Gastrocnemius medialis (tissue), 4 donors: ENCODE measurements at regions not wholly inside any gene's neighbourhood (a gene's known extent, or its start where the extent isn't known, plus 50 kb on each side); places are given as distances from the start of the nearest gene placed in this dataset.

Experiments used
- POLR2A ChIP-seq, 2 donors: fragments of 450-650 bp; IDR thresholded peaks; one replicate each; pipeline ENCODE4 v1.6.1; 2017; ENCODE audit warnings: antibody characterized with exemption in 2 of 2, mild to moderate bottlenecking in 2 of 2, moderate library complexity in 2 of 2
- TF ChIP-seq, protein P1 (sequence below), 5 experiments: fragments of 450-650 bp in 3 of 5; fragments of 200-600 bp in 2 of 5; sonication (generic) in 2 of 5; IDR thresholded peaks in 4 of 5; conservative IDR thresholded peaks in 1 of 5; 1 replicate in 4 of 5; 2 replicates in 1 of 5; pipeline ENCODE4 v1.5.1; 2016 to 2019; ENCODE audit warnings: antibody characterized with exemption in 5 of 5, mild to moderate bottlenecking in 3 of 5, moderate library complexity in 3 of 5

DNA sequence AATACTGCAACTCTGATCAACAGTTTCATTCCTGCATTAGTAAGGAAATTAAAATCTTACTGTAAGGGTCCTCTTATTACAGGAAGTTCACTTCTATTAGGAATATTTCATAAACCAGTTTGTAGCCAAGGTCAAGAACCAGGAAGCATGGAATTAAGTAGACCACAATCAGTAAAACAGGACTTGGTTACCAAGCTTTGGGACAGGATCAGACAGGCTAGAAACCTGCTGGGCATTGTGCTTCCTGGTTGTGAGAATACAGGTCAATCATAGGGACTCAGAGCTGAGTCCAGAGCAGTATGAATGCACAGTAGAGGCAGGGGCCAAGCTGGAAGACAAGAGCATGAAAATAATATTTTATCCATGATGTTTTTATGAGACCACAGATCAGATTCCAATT is 248.0 kb downstream of the IKZF2 start:
- TF ChIP-seq, protein P1, sequence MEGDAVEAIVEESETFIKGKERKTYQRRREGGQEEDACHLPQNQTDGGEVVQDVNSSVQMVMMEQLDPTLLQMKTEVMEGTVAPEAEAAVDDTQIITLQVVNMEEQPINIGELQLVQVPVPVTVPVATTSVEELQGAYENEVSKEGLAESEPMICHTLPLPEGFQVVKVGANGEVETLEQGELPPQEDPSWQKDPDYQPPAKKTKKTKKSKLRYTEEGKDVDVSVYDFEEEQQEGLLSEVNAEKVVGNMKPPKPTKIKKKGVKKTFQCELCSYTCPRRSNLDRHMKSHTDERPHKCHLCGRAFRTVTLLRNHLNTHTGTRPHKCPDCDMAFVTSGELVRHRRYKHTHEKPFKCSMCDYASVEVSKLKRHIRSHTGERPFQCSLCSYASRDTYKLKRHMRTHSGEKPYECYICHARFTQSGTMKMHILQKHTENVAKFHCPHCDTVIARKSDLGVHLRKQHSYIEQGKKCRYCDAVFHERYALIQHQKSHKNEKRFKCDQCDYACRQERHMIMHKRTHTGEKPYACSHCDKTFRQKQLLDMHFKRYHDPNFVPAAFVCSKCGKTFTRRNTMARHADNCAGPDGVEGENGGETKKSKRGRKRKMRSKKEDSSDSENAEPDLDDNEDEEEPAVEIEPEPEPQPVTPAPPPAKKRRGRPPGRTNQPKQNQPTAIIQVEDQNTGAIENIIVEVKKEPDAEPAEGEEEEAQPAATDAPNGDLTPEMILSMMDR (IDR thresholded peaks at IDR 0.05 in 4 of 5, conservative IDR thresholded peaks at IDR 0.05 in 1 of 5): no peak
- no peak for TF ChIP-seq POLR2A (IDR thresholded peaks at IDR 0.05)
